ENCODE measurements at regions not wholly inside any gene's neighbourhood (a gene's known extent, or its start where the extent isn't known, plus 50 kb on each side); places are given as distances from the start of the nearest gene placed in this dataset.

GRCh38 chr2:222057347-222058073, 241.3 kb downstream of the PAX3 start:
- no peak for TF ChIP-seq EZH2phosphoT487 (IDR thresholded peaks at IDR 0.05; ENCODE audit: borderline replicate concordance, low read length)
- TF ChIP-seq CTCF (conservative IDR thresholded peaks at IDR 0.05; ENCODE audit: low read depth, low read length): peak; percentile 81
- no peak for TF ChIP-seq EZH2 (IDR thresholded peaks at IDR 0.05; ENCODE audit: low read length, unreplicated experiment)
